ENCODE measurements at regions not wholly inside any gene's neighbourhood (a gene's known extent, or its start where the extent isn't known, plus 50 kb on each side); places are given as distances from the start of the nearest gene placed in this dataset.

GRCh38 chr3:124401843-124402242 is 328.4 kb upstream of the UMPS start:
- Histone ChIP-seq H3K9me3 (no peaks in the 10 kb centered on the region), H3K4me3 (replicated peaks in 1 of 3) (no peak overlapping the region), H3K4me1 (peaks cover 8 to 10% of the 10 kb centered on the region in 2 donors), H3K27me3 (no peaks in the 10 kb centered on the region), H3K36me3 (no peaks in the 10 kb centered on the region), H3K27ac (peak overlapping the region; percentile 1 to 62 (median 43))
- no peak for TF ChIP-seq POLR2A (IDR thresholded peaks at IDR 0.05)
- TF ChIP-seq, protein P1, sequence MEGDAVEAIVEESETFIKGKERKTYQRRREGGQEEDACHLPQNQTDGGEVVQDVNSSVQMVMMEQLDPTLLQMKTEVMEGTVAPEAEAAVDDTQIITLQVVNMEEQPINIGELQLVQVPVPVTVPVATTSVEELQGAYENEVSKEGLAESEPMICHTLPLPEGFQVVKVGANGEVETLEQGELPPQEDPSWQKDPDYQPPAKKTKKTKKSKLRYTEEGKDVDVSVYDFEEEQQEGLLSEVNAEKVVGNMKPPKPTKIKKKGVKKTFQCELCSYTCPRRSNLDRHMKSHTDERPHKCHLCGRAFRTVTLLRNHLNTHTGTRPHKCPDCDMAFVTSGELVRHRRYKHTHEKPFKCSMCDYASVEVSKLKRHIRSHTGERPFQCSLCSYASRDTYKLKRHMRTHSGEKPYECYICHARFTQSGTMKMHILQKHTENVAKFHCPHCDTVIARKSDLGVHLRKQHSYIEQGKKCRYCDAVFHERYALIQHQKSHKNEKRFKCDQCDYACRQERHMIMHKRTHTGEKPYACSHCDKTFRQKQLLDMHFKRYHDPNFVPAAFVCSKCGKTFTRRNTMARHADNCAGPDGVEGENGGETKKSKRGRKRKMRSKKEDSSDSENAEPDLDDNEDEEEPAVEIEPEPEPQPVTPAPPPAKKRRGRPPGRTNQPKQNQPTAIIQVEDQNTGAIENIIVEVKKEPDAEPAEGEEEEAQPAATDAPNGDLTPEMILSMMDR (IDR thresholded peaks at IDR 0.05): no peak
- WGBS, 2 donors: 27 to 41% methylated on average over 2 of the region's 2 CpGs
- peak; percentile 8 to 15 for DNase-seq
- intact Hi-C loops (cut with DNase I): no loop called here

GRCh38 chr3:124402791-124403190 is 327.5 kb upstream of the UMPS start:
- Histone ChIP-seq H3K4me3 (replicated peaks in 1 of 3) (no peak overlapping the region), H3K9me3 (no peaks in the 10 kb centered on the region), H3K27me3 (no peaks in the 10 kb centered on the region), H3K27ac (no peak overlapping the region), H3K4me1 (peaks cover 8 to 10% of the 10 kb centered on the region in 2 donors), H3K36me3 (no peaks in the 10 kb centered on the region)
- WGBS, 2 donors: 91 to 92% methylated on average over 4 of the region's 4 CpGs
- DNase-seq: no peak
- TF ChIP-seq, protein P1 (IDR thresholded peaks at IDR 0.05): no peak
- TF ChIP-seq POLR2A (IDR thresholded peaks at IDR 0.05): no peak
- intact Hi-C loops (cut with DNase I): no loop called here

GRCh38 chr3:124404621-124405020 is 325.6 kb upstream of the UMPS start:
- intact Hi-C loops (cut with DNase I): no loop called here
- no peak for DNase-seq
- no peaks in the 10 kb centered on the region for H3K27me3 ChIP-seq
- H3K9me3 ChIP-seq: no peaks in the 10 kb centered on the region
- H3K36me3 ChIP-seq: no peaks in the 10 kb centered on the region
- no peak overlapping the region for H3K27ac ChIP-seq
- WGBS, 2 donors: 87 to 94% methylated on average over 4 of the region's 4 CpGs
- no peak for TF ChIP-seq POLR2A (IDR thresholded peaks at IDR 0.05)
- TF ChIP-seq, protein P1 (IDR thresholded peaks at IDR 0.05): no peak
- no peak overlapping the region for H3K4me3 ChIP-seq (replicated peaks in 1 of 3)
- peaks cover 8 to 10% of the 10 kb centered on the region in 2 donors for H3K4me1 ChIP-seq

GRCh38 chr3:124407260-124407659 is 323.0 kb upstream of the UMPS start:
- no peaks in the 10 kb centered on the region for H3K9me3 ChIP-seq
- no peaks in the 10 kb centered on the region for H3K36me3 ChIP-seq
- no peaks in the 10 kb centered on the region for H3K4me1 ChIP-seq
- WGBS, 2 donors: 98 to 100% methylated on average over 1 of the region's 1 CpG
- intact Hi-C loops (cut with DNase I): no loop called here
- no peak for DNase-seq
- no peak for TF ChIP-seq POLR2A (IDR thresholded peaks at IDR 0.05)
- TF ChIP-seq, protein P1 (IDR thresholded peaks at IDR 0.05): no peak
- no peaks in the 10 kb centered on the region for H3K27me3 ChIP-seq
- H3K4me3 ChIP-seq (replicated peaks in 1 of 3): no peak overlapping the region
- H3K27ac ChIP-seq: no peak overlapping the region

- no peak overlapping the region for H3K27ac ChIP-seq
- H3K27me3 ChIP-seq: no peaks in the 10 kb centered on the region
- TF ChIP-seq, protein P1 (IDR thresholded peaks at IDR 0.05): no peak
- TF ChIP-seq POLR2A (IDR thresholded peaks at IDR 0.05): no peak
- DNase-seq: no peak
- no peaks in the 10 kb centered on the region for H3K9me3 ChIP-seq
- WGBS, 2 donors: 93% methylated on average over 4 of the region's 4 CpGs
- no peaks in the 10 kb centered on the region for H3K4me1 ChIP-seq
- H3K36me3 ChIP-seq: no peaks in the 10 kb centered on the region
- intact Hi-C loops (cut with DNase I): no loop called here
- H3K4me3 ChIP-seq (replicated peaks in 1 of 3): no peak overlapping the region
These were observed 320.5 kb upstream of the UMPS start for GRCh38 chr3:124409650-124410275.

All from thyroid gland (tissue), 4 donors.